IPS-18c (cell line): ENCODE measurements at regions not wholly inside any gene's neighbourhood (a gene's known extent, or its start where the extent isn't known, plus 50 kb on each side); places are given as distances from the start of the nearest gene placed in this dataset.
"Not testable (repeated sequence)": the region's sequence is repeated elsewhere in the genome, so short reads cannot be mapped to it uniquely, and the experiment has no call there.

Experiments used
- H3K4me3 ChIP-seq: 2 replicates; pipeline ENCODE4 v1.7.0; 2013; ENCODE audit warnings: low read depth, mild to moderate bottlenecking, low read length, moderate library complexity; ENCODE audit not compliant: insufficient read depth
- H3K9me3 ChIP-seq: one replicate; pipeline ENCODE4 v1.6.1; 2013; ENCODE audit warnings: mild to moderate bottlenecking, low read length, moderate library complexity; ENCODE audit not compliant: control insufficient read depth, insufficient read depth

- no peak overlapping the region for H3K4me3 ChIP-seq
- no peaks in the 10 kb centered on the region for H3K9me3 ChIP-seq
These were observed 1304.7 kb downstream of the CDH8 start for GRCh38 chr16:60731329-60732050.

DNA sequence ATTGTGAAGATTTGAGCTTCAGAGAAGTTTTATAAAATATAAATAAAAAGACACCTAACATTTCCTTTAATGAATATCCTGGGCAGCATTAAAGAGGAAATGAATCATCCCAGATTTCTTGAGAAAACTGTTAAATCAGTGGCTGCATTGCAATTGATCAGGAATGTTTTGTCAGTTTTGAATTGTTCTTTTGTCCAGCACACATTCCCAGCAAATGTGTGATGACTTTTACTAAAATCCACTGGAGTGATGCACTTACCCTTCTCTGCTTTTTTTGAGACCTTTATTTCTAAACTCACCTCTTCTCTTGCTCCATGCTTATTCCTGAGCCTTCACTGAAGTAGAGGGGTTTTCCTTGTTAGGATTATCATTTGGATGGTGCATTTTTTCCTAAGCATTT lies 1307.2 kb downstream of the CDH8 start:
- H3K9me3 ChIP-seq: no peaks in the 10 kb centered on the region
- H3K4me3 ChIP-seq: no peak overlapping the region

DNA sequence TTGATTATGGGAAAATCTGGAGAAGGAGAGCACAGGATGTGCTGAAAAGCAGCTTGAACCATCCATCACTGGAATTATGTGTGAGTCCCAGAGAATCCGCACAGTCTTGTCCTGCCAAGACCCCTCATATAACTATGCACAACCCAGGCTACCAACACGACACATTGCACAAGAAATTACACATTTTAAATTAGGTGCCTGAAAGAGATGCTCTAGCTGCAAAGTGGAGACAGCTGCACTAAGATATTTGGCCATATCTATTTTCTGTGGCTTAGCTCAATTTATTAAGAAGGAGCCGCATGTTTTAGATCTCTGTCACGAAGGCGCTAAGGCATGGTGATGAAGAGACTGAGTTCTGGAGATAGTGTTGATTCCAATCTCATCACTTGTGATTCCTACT lies 1308.4 kb downstream of the CDH8 start:
- H3K9me3 ChIP-seq: no peaks in the 10 kb centered on the region
- no peak overlapping the region for H3K4me3 ChIP-seq

DNA sequence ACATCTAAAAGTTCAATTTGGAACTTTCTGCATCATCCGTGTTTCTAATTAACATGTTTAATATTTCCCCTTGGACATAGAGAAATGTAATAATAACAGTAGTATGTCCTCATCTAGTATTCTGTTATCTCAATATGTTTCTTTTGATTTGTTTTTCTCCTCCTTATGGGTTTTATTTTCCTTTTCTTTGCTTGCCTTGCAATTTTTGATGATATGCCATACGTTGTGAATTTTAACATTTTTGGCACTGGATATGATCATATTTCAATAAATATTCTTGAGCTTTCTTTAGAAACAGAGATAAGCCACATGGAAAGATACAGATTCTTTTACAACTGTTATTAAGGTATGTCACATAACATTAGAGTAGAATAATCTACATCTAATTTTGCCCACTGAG lies 1316.2 kb downstream of the CDH8 start:
- Histone ChIP-seq H3K4me3 (no peak overlapping the region), H3K9me3 (peaks cover 2% of the 10 kb centered on the region)

- no peak overlapping the region for H3K4me3 ChIP-seq
- peaks cover 2% of the 10 kb centered on the region for H3K9me3 ChIP-seq
These were observed 1318.4 kb downstream of the CDH8 start for GRCh38 chr16:60717808-60718207.

- Histone ChIP-seq H3K9me3 (no peaks in the 10 kb centered on the region), H3K4me3 (no peak overlapping the region)
These were observed 1324.1 kb downstream of the CDH8 start for GRCh38 chr16:60712144-60712543.

DNA sequence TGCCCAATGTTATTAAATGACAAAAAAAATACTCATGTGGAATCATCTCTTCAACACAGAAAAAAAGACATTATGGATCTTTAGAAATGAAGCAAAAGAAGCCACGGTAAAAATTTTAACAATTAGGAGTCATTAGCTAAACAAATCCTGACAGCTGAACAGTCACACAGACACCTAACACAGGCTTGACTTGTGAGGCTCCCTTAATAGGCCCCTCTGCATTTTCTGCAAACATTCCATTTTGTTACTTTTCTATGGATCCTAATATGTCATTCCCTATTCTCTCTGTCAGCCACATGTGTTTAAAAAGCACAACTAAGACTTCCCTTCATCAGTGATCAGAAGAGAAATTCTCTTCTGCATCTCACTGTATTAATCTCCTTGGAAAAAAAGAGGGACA lies 1331.5 kb downstream of the CDH8 start:
- H3K4me3 ChIP-seq: no peak overlapping the region
- no peaks in the 10 kb centered on the region for H3K9me3 ChIP-seq

GRCh38 chr16:60703096-60703495 lies 1333.1 kb downstream of the CDH8 start:
- Histone ChIP-seq H3K9me3 (no peaks in the 10 kb centered on the region), H3K4me3 (no peak overlapping the region)

GRCh38 chr16:60686824-60687223 lies 1349.4 kb downstream of the CDH8 start:
- Histone ChIP-seq H3K9me3 (no peaks in the 10 kb centered on the region), H3K4me3 (no peak overlapping the region)

GRCh38 chr16:60684002-60684401 lies 1352.2 kb downstream of the CDH8 start:
- Histone ChIP-seq H3K4me3 (no peak overlapping the region), H3K9me3 (no peaks in the 10 kb centered on the region)

GRCh38 chr16:60682219-60682618 lies 1354.0 kb downstream of the CDH8 start:
- H3K4me3 ChIP-seq: no peak overlapping the region
- H3K9me3 ChIP-seq: no peaks in the 10 kb centered on the region

DNA sequence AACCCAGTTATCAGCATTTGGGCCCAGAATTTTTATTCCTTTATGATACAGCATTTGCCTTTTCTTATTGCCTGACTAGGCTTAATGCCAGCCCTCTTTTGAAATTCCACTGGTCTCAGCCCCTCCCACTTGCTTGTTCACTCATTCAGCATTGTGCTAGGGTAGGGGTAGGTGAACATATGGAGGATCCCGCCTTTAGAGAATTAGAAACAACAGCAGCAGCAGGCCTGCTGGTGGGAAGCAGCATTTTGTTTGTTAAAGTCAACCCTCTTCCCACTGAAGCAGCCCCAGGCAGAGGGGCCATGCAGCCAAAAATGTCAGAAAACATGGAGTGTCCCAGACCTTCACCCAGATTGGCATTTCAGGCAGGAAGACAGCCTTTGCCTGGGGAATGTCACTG lies 1355.2 kb downstream of the CDH8 start:
- no peaks in the 10 kb centered on the region for H3K9me3 ChIP-seq
- no peak overlapping the region for H3K4me3 ChIP-seq

- Histone ChIP-seq H3K4me3 (no peak overlapping the region), H3K9me3 (no peaks in the 10 kb centered on the region)
These were observed 1361.2 kb downstream of the CDH8 start for GRCh38 chr16:60675022-60675421.

- H3K4me3 ChIP-seq: no peak overlapping the region
- H3K9me3 ChIP-seq: no peaks in the 10 kb centered on the region
These were observed 1362.0 kb downstream of the CDH8 start for GRCh38 chr16:60674241-60674640.

DNA sequence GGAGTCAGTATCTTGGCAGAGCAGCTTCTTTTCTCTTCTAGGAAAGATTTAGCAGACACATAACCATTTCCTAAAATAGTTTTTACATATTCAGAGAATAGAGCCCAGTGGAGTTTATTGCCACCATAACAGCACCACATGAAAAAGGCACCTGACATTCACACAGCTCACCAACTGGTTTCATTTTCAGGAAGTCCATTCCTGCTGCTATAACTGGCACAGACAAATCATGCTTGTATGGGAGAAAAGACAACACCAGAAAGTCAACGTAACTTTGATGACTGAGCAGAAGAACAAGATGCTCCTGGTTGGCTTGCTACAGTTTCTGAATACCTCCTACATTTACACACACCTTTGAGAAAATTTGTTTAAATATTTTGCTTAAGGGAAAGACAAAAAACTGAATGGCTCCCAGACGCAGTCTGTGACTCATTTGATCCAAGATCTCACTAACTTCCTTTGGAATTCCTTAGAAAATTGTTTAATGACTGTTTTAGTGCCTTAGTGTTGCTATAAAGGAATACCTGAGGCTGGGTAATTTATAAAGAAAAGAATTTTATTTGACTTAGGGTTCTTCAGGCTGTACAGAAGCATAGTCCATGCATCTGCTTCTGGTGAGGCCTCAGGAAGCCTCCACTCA lies 1380.6 kb downstream of the CDH8 start:
- Histone ChIP-seq H3K9me3 (no peaks in the 10 kb centered on the region), H3K4me3 (no peak overlapping the region)

DNA sequence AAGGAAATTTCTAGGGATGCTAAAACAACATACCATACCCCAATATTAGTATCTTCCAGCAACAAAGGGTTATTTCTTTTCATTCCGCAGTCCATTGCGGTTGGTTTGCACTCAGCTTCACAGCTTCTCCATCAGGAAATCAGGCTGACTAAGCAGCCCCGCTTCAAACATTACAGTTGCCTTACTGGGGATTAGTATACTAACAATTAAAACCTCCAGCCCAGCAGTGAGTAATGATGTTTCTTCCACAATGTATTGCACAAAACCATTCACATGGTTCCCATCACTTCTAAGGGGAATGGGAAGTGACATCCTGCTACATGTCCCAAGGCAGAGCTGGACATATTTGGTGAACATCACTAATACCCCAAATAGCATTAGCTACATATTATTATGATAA lies 1384.9 kb downstream of the CDH8 start:
- Histone ChIP-seq H3K4me3 (no peak overlapping the region), H3K9me3 (no peaks in the 10 kb centered on the region)

- Histone ChIP-seq H3K4me3 (no peak overlapping the region), H3K9me3 (no peaks in the 10 kb centered on the region)
These were observed 1387.9 kb downstream of the CDH8 start for GRCh38 chr16:60648290-60648689.

DNA sequence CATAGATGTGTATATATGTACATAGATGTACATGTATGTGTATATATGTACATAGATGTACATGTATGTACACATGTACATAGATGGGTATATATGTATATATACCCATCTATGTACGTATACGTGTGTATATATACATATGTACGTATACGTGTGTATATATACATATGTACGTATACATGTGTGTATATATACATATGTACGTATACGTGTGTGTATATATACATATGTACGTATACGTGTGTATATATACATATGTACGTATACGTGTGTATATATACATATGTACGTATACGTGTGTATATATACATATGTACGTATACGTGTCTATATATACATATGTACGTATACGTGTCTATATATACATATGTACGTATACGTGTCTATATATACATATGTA lies 1388.8 kb downstream of the CDH8 start:
- H3K9me3 ChIP-seq, H3K4me3 ChIP-seq: not testable (repeated sequence)

GRCh38 chr16:60646631-60647030 lies 1389.6 kb downstream of the CDH8 start:
- H3K4me3 ChIP-seq: no peak overlapping the region
- no peaks in the 10 kb centered on the region for H3K9me3 ChIP-seq
